ENCODE measurements at regions not wholly inside any gene's neighbourhood (a gene's known extent, or its start where the extent isn't known, plus 50 kb on each side); places are given as distances from the start of the nearest gene placed in this dataset.

GRCh38 chr5:128669803-128670202, 131.8 kb upstream of the FBN2 start:
- H3K27ac ChIP-seq, result no peak overlapping the region
- DNase-seq, result no peak
- TF ChIP-seq EP300 (IDR thresholded peaks at IDR 0.05), result no peak
- no peak for TF ChIP-seq POLR2AphosphoS5 (IDR thresholded peaks at IDR 0.05)
- no peak for TF ChIP-seq CTCF (IDR thresholded peaks at IDR 0.05)
- TF ChIP-seq POLR2A (IDR thresholded peaks at IDR 0.05), result no peak
- WGBS, 2 donors, result 74 to 79% methylated on average over 2 of the region's 2 CpGs
- no peak overlapping the region for H3K4me3 ChIP-seq
- no peaks in the 10 kb centered on the region for H3K9me3 ChIP-seq
- no peaks in the 10 kb centered on the region for H3K4me1 ChIP-seq
- no peaks in the 10 kb centered on the region for H3K36me3 ChIP-seq
- no peaks in the 10 kb centered on the region for H3K27me3 ChIP-seq
- intact Hi-C loops (cut with DNase I), result no loop called here

- Histone ChIP-seq H3K27me3 (no peaks in the 10 kb centered on the region), H3K4me3 (no peak overlapping the region), H3K36me3 (no peaks in the 10 kb centered on the region), H3K9me3 (no peaks in the 10 kb centered on the region), H3K27ac (no peak overlapping the region), H3K4me1 (no peaks in the 10 kb centered on the region)
- WGBS, 2 donors, result 10 to 56% methylated on average over 2 of the region's 2 CpGs
- DNase-seq, result no peak
- TF ChIP-seq EP300 (IDR thresholded peaks at IDR 0.05) (no peak), POLR2AphosphoS5 (IDR thresholded peaks at IDR 0.05) (no peak), POLR2A (IDR thresholded peaks at IDR 0.05) (no peak), CTCF (IDR thresholded peaks at IDR 0.05) (no peak)
- intact Hi-C loops (cut with DNase I), result no loop called here
These were observed 133.9 kb upstream of the FBN2 start for GRCh38 chr5:128671943-128672342.

GRCh38 chr5:128673000-128673399, 135.0 kb upstream of the FBN2 start:
- DNase-seq, result no peak
- intact Hi-C loops (cut with DNase I), result no loop called here
- TF ChIP-seq EP300 (IDR thresholded peaks at IDR 0.05), result no peak
- no peak for TF ChIP-seq POLR2AphosphoS5 (IDR thresholded peaks at IDR 0.05)
- no peak for TF ChIP-seq POLR2A (IDR thresholded peaks at IDR 0.05)
- no peak for TF ChIP-seq CTCF (IDR thresholded peaks at IDR 0.05)
- 64 to 72% methylated on average over 3 of the region's 3 CpGs for WGBS, 2 donors
- Histone ChIP-seq H3K27ac (no peak overlapping the region), H3K27me3 (no peaks in the 10 kb centered on the region), H3K9me3 (no peaks in the 10 kb centered on the region), H3K36me3 (no peaks in the 10 kb centered on the region), H3K4me3 (no peak overlapping the region), H3K4me1 (no peaks in the 10 kb centered on the region)

- DNase-seq, result no peak
- Histone ChIP-seq H3K36me3 (no peaks in the 10 kb centered on the region), H3K9me3 (no peaks in the 10 kb centered on the region), H3K27ac (no peak overlapping the region), H3K27me3 (no peaks in the 10 kb centered on the region), H3K4me1 (no peaks in the 10 kb centered on the region), H3K4me3 (no peak overlapping the region)
- WGBS, 2 donors, result 83 to 85% methylated on average over 1 of the region's 1 CpG
- intact Hi-C loops (cut with DNase I), result no loop called here
- TF ChIP-seq EP300 (IDR thresholded peaks at IDR 0.05) (no peak), POLR2AphosphoS5 (IDR thresholded peaks at IDR 0.05) (no peak), POLR2A (IDR thresholded peaks at IDR 0.05) (no peak), CTCF (IDR thresholded peaks at IDR 0.05) (no peak)
These were observed 135.4 kb upstream of the FBN2 start for GRCh38 chr5:128673411-128673957.

- no peak overlapping the region for H3K4me3 ChIP-seq
- intact Hi-C loops (cut with DNase I), result no loop called here
- TF ChIP-seq POLR2A (IDR thresholded peaks at IDR 0.05) (no peak), POLR2AphosphoS5 (IDR thresholded peaks at IDR 0.05) (no peak), EP300 (IDR thresholded peaks at IDR 0.05) (no peak), CTCF (IDR thresholded peaks at IDR 0.05) (no peak)
- H3K27ac ChIP-seq, result no peak overlapping the region
- H3K4me1 ChIP-seq, result no peaks in the 10 kb centered on the region
- H3K9me3 ChIP-seq, result no peaks in the 10 kb centered on the region
- no peaks in the 10 kb centered on the region for H3K36me3 ChIP-seq
- no peak for DNase-seq
- no peaks in the 10 kb centered on the region for H3K27me3 ChIP-seq
- 69 to 84% methylated on average over 3 of the region's 3 CpGs for WGBS, 2 donors
These were observed 135.9 kb upstream of the FBN2 start for GRCh38 chr5:128673970-128674369.
